HL-60/S4 (cell line): ENCODE measurements at regions not wholly inside any gene's neighbourhood (a gene's known extent, or its start where the extent isn't known, plus 50 kb on each side); places are given as distances from the start of the nearest gene placed in this dataset.

Experiments
- in situ Hi-C: fragments of 300-500 bp; cut with MboI; formaldehyde crosslinking; loops from 2 replicates; pipeline ENCODE4 v1.14.3; 2022; ENCODE audit warnings: low sequenced_read_pairs

- in situ Hi-C loops: no loop called here
These were observed 105.9 kb upstream of the AGBL1 start for GRCh38 chr15:85973584-85974347.

- in situ Hi-C loops: no loop called here
These were observed 105.3 kb upstream of the AGBL1 start for GRCh38 chr15:85974348-85974705.

- in situ Hi-C loops: no loop called here
These were observed 104.9 kb upstream of the AGBL1 start for GRCh38 chr15:85974742-85975141.

- in situ Hi-C loops: no loop called here
These were observed 103.6 kb upstream of the AGBL1 start for GRCh38 chr15:85976102-85976501.

GRCh38 chr15:85976986-85977385 is 102.7 kb upstream of the AGBL1 start:
- in situ Hi-C loops: no loop called here

GRCh38 chr15:85977586-85977985 is 102.1 kb upstream of the AGBL1 start:
- in situ Hi-C loops: no loop called here

GRCh38 chr15:85979929-85980328 is 99.7 kb upstream of the AGBL1 start:
- in situ Hi-C loops: no loop called here

GRCh38 chr15:85980946-85981345 is 98.7 kb upstream of the AGBL1 start:
- in situ Hi-C loops: no loop called here

- in situ Hi-C loops: no loop called here
These were observed 95.4 kb upstream of the AGBL1 start for GRCh38 chr15:85984241-85984640.

- in situ Hi-C loops: no loop called here
These were observed 93.6 kb upstream of the AGBL1 start for GRCh38 chr15:85986116-85986515.

GRCh38 chr15:85986741-85987140 is 92.9 kb upstream of the AGBL1 start:
- in situ Hi-C loops: no loop called here

- in situ Hi-C loops: no loop called here
These were observed 90.9 kb upstream of the AGBL1 start for GRCh38 chr15:85988741-85989140.

- in situ Hi-C loops: no loop called here
These were observed 87.4 kb upstream of the AGBL1 start for GRCh38 chr15:85992224-85992623.

- in situ Hi-C loops: no loop called here
These were observed 86.6 kb upstream of the AGBL1 start for GRCh38 chr15:85993116-85993515.

GRCh38 chr15:85997618-85998017 is 82.1 kb upstream of the AGBL1 start:
- in situ Hi-C loops: no loop called here

GRCh38 chr15:85999658-86000057 is 80.0 kb upstream of the AGBL1 start:
- in situ Hi-C loops: no loop called here

GRCh38 chr15:86001200-86001599 is 78.5 kb upstream of the AGBL1 start:
- in situ Hi-C loops: no loop called here

- in situ Hi-C loops: no loop called here
These were observed 77.2 kb upstream of the AGBL1 start for GRCh38 chr15:86002444-86002843.

GRCh38 chr15:86004061-86004460 is 75.6 kb upstream of the AGBL1 start:
- in situ Hi-C loops: no loop called here

- in situ Hi-C loops: no loop called here
These were observed 73.1 kb upstream of the AGBL1 start for GRCh38 chr15:86006546-86006945.

GRCh38 chr15:86009727-86010126 is 69.9 kb upstream of the AGBL1 start:
- in situ Hi-C loops: no loop called here

GRCh38 chr15:86010398-86010797 is 69.3 kb upstream of the AGBL1 start:
- in situ Hi-C loops: no loop called here

- in situ Hi-C loops: no loop called here
These were observed 68.8 kb upstream of the AGBL1 start for GRCh38 chr15:86010891-86011290.
